Natural killer cell treated with Interleukin-12 subunit alpha and Interleukin-12 subunit beta and Interleukin-15 and Interleukin-18, amount 100 ng/mL, for 72 hours (primary cell): ENCODE measurements at regions not wholly inside any gene's neighbourhood (a gene's known extent, or its start where the extent isn't known, plus 50 kb on each side); places are given as distances from the start of the nearest gene placed in this dataset.

ENCODE experiments used
- ATAC-seq, 2 donors: fragments of 150-1000 bp; cut with Tn5 transposase in 1 of 2; sonication (Bioruptor Pico), chemical (Tn5 transposase) in 1 of 2; 2 replicates each; pipeline ENCODE4 v1.10.0; 2021
- DNase-seq: peaks from one replicate; pipeline ENCODE4 v3.0.0; 2022; ENCODE audit warnings: low spot score
- H3K27ac Mint-ChIP-seq, 2 donors: 1 replicate in 1 of 2; 2 replicates in 1 of 2; pipeline ENCODE4 v1.8.0; 2022; ENCODE audit warnings: mixed read lengths in 2 of 2, mild to moderate bottlenecking in 1 of 2, moderate library complexity in 1 of 2
- H3K27me3 Mint-ChIP-seq, 2 donors: 1 replicate in 1 of 2; 2 replicates in 1 of 2; pipeline ENCODE4 v1.8.0; 2022; ENCODE audit warnings: mixed read lengths in 2 of 2
- H3K36me3 Mint-ChIP-seq: one replicate; pipeline ENCODE4 v1.8.0; 2022; ENCODE audit warnings: mixed read lengths
- H3K4me1 Mint-ChIP-seq, 2 donors: 1 replicate in 1 of 2; 2 replicates in 1 of 2; pipeline ENCODE4 v1.8.0; 2022; ENCODE audit warnings: low read depth in 2 of 2, mixed read lengths in 2 of 2, mild to moderate bottlenecking in 1 of 2
- H3K4me3 Mint-ChIP-seq: one replicate; pipeline ENCODE4 v1.8.0; 2022; ENCODE audit warnings: mixed read lengths
- H3K9me3 Mint-ChIP-seq: 2 replicates; pipeline ENCODE4 v1.8.0; 2022; ENCODE audit warnings: mixed read lengths

GRCh38 chr1:106465666-106466065 is 590.8 kb upstream of the PRMT6 start:
- Mint-ChIP-seq H3K36me3 (peaks cover 21% of the 10 kb centered on the region), H3K9me3 (peaks cover 9% of the 10 kb centered on the region), H3K4me1 (no peaks in the 10 kb centered on the region), H3K27ac (no peak overlapping the region), H3K4me3 (no peak overlapping the region), H3K27me3 (no peaks in the 10 kb centered on the region)
- no peak for DNase-seq
- no peak for ATAC-seq

DNA sequence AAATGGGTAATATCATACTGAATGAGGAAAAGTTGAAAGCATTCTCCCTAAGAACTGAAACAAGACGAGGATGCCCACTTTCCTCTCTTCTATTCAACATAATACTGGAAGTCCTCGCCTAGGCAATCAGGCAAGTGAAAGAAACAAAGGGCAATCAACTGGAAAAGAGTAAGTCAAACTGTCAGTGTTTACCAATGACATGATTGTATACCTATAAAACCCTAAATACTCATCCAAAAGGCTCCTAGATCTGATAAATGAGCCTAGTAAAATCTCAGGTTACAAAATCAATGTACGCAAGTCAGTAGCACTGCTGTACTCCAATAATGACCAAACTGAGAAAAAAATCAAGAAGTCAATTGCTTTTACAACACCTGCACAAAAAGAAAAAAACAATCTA is 575.8 kb upstream of the PRMT6 start:
- H3K27me3 Mint-ChIP-seq = no peaks in the 10 kb centered on the region
- peaks cover 11% of the 10 kb centered on the region for H3K36me3 Mint-ChIP-seq
- peaks cover 36% of the 10 kb centered on the region for H3K9me3 Mint-ChIP-seq
- ATAC-seq = no peak
- no peak overlapping the region for H3K27ac Mint-ChIP-seq
- no peaks in the 10 kb centered on the region for H3K4me1 Mint-ChIP-seq
- no peak for DNase-seq
- H3K4me3 Mint-ChIP-seq = no peak overlapping the region

GRCh38 chr1:106492880-106493279 is 563.6 kb upstream of the PRMT6 start:
- ATAC-seq = no peak
- H3K9me3 Mint-ChIP-seq = peaks cover 22% of the 10 kb centered on the region
- no peak overlapping the region for H3K27ac Mint-ChIP-seq
- no peaks in the 10 kb centered on the region for H3K27me3 Mint-ChIP-seq
- H3K4me3 Mint-ChIP-seq = no peak overlapping the region
- no peak for DNase-seq
- H3K36me3 Mint-ChIP-seq = no peaks in the 10 kb centered on the region
- no peaks in the 10 kb centered on the region for H3K4me1 Mint-ChIP-seq

DNA sequence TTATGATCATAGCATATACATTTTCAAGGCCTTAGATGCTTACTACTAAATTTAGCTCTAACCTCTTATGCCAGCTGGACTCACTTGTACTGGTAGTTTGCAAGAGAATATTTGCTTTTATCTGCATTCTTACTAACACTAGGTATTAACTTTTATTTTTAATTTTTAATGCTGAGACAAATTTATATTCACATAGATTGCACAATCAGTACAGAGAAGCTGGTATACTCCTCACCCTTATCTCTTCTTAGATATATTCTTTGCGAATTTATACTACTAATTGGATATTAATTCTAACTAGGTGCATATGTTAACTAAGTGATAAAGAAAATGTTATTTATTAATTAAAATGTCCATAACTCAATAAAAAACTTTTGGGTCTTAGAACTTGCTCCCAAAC is 561.8 kb upstream of the PRMT6 start:
- Mint-ChIP-seq H3K9me3 (peaks cover 12% of the 10 kb centered on the region), H3K36me3 (no peaks in the 10 kb centered on the region), H3K4me1 (no peaks in the 10 kb centered on the region), H3K4me3 (no peak overlapping the region), H3K27ac (no peak overlapping the region), H3K27me3 (no peaks in the 10 kb centered on the region)
- ATAC-seq (no peak), DNase-seq (no peak)

GRCh38 chr1:106498238-106498637 is 558.2 kb upstream of the PRMT6 start:
- no peaks in the 10 kb centered on the region for H3K36me3 Mint-ChIP-seq
- no peak overlapping the region for H3K4me3 Mint-ChIP-seq
- DNase-seq (no peak), ATAC-seq (no peak)
- H3K27me3 Mint-ChIP-seq = no peaks in the 10 kb centered on the region
- no peaks in the 10 kb centered on the region for H3K4me1 Mint-ChIP-seq
- H3K27ac Mint-ChIP-seq = no peak overlapping the region
- H3K9me3 Mint-ChIP-seq = peaks cover 14% of the 10 kb centered on the region

- no peaks in the 10 kb centered on the region for H3K36me3 Mint-ChIP-seq
- DNase-seq (no peak), ATAC-seq (no peak)
- H3K4me1 Mint-ChIP-seq = no peaks in the 10 kb centered on the region
- no peak overlapping the region for H3K27ac Mint-ChIP-seq
- no peaks in the 10 kb centered on the region for H3K27me3 Mint-ChIP-seq
- peaks cover 11% of the 10 kb centered on the region for H3K9me3 Mint-ChIP-seq
- H3K4me3 Mint-ChIP-seq = no peak overlapping the region
These were observed 553.8 kb upstream of the PRMT6 start for GRCh38 chr1:106502659-106503058.

GRCh38 chr1:106515375-106515774 is 541.1 kb upstream of the PRMT6 start:
- Mint-ChIP-seq H3K9me3 (peaks cover 4% of the 10 kb centered on the region), H3K36me3 (no peaks in the 10 kb centered on the region), H3K27me3 (no peaks in the 10 kb centered on the region), H3K4me1 (no peaks in the 10 kb centered on the region), H3K27ac (no peak overlapping the region), H3K4me3 (no peak overlapping the region)
- DNase-seq = no peak
- no peak for ATAC-seq

DNA sequence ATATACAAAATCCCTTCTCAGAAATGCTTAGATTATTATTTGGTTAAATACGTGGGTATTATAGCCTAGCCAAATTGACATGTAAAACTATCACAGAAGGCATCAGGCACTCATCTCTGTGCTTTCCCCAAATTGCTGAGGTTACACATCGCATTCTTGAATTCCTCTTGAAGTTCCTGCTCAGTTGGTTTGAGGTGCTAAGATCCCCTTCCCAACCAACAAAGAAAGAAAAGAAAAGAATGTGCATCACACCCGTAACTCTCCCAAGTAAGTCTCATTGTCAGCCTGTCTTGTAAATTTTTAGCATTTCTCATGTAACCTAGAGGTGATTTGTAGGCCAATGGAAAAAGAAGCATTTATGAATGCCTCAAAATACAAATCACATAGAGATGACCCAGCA is 539.2 kb upstream of the PRMT6 start:
- DNase-seq (no peak), ATAC-seq (no peak)
- Mint-ChIP-seq H3K9me3 (no peaks in the 10 kb centered on the region), H3K4me3 (no peak overlapping the region), H3K4me1 (no peaks in the 10 kb centered on the region), H3K27me3 (no peaks in the 10 kb centered on the region), H3K36me3 (no peaks in the 10 kb centered on the region), H3K27ac (no peak overlapping the region)

DNA sequence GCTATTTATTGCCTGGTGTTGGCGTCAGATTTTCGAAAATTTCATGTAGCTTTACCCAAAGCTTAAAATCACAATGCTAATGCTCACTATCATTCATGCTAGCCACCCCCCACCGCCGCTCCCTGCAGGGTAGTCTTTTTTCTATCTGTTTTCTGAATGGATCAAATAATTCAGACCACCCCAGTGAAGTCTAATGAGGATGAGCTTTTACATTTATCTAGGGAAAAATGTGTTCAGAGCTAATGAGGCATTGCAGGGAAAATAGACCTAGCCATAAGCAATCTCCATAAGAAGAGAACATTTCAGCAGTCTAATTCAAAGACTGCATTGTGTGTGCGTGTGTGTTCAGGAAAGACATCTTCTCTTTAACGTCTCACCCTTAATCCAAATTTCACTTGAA is 533.0 kb upstream of the PRMT6 start:
- Mint-ChIP-seq H3K9me3 (peaks cover 9% of the 10 kb centered on the region), H3K27ac (no peak overlapping the region), H3K27me3 (no peaks in the 10 kb centered on the region), H3K36me3 (no peaks in the 10 kb centered on the region), H3K4me1 (no peaks in the 10 kb centered on the region), H3K4me3 (no peak overlapping the region)
- DNase-seq (no peak), ATAC-seq (no peak)

DNA sequence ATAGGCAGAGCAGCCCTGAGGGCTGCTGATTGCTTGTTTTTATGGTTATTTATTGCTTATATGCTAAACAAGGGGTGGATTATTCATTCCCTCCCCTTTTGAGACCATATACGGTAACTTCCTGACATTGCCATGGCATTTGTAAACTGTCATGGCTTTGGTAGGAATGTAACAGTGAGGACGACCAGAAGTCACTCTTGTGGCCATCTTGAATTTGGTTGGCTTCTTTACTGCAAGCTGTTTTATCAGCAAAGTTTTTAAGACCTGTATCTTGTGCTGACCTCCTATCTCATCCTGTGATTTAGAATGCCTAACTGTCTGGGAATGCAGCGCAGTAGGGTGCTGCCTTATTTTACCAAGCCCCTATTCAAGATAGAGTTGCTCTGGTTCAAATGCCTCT is 531.8 kb upstream of the PRMT6 start:
- Mint-ChIP-seq H3K4me1 (no peaks in the 10 kb centered on the region), H3K9me3 (peaks cover 15% of the 10 kb centered on the region), H3K4me3 (no peak overlapping the region), H3K27me3 (no peaks in the 10 kb centered on the region), H3K27ac (no peak overlapping the region), H3K36me3 (peaks cover 2% of the 10 kb centered on the region)
- ATAC-seq = no peak
- no peak for DNase-seq

GRCh38 chr1:106526650-106527049 is 529.8 kb upstream of the PRMT6 start:
- DNase-seq (no peak), ATAC-seq (no peak)
- Mint-ChIP-seq H3K27me3 (no peaks in the 10 kb centered on the region), H3K27ac (no peak overlapping the region), H3K4me1 (no peaks in the 10 kb centered on the region), H3K9me3 (peaks cover 16% of the 10 kb centered on the region), H3K4me3 (no peak overlapping the region), H3K36me3 (peaks cover 4% of the 10 kb centered on the region)

DNA sequence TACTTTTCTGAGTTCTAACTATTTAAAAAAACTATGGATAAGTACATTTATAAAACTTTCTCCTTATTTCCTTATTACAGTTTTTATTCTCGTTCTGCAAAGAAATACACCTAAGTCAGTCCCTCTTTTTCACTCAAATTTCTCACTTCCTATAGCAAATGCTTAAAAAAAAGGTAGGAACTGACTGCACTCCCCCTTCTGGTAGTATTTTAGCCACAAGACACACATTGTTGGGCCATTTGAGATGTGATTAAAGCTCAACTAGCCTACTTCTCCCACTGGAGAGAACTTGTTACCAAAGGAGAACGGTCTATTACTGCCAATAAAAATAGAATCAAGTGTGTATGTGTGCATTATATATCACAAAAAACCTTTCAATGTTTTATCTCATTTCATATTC is 521.9 kb upstream of the PRMT6 start:
- no peak for DNase-seq
- no peak overlapping the region for H3K4me3 Mint-ChIP-seq
- peaks cover 17% of the 10 kb centered on the region for H3K9me3 Mint-ChIP-seq
- no peak for ATAC-seq
- H3K27ac Mint-ChIP-seq = no peak overlapping the region
- peaks cover 2% of the 10 kb centered on the region for H3K36me3 Mint-ChIP-seq
- no peaks in the 10 kb centered on the region for H3K4me1 Mint-ChIP-seq
- H3K27me3 Mint-ChIP-seq = no peaks in the 10 kb centered on the region

- no peaks in the 10 kb centered on the region for H3K4me1 Mint-ChIP-seq
- no peaks in the 10 kb centered on the region for H3K27me3 Mint-ChIP-seq
- no peak overlapping the region for H3K27ac Mint-ChIP-seq
- ATAC-seq (no peak), DNase-seq (no peak)
- H3K9me3 Mint-ChIP-seq = peaks cover 19% of the 10 kb centered on the region
- no peak overlapping the region for H3K4me3 Mint-ChIP-seq
- H3K36me3 Mint-ChIP-seq = no peaks in the 10 kb centered on the region
These were observed 519.7 kb upstream of the PRMT6 start for GRCh38 chr1:106536741-106537140.

DNA sequence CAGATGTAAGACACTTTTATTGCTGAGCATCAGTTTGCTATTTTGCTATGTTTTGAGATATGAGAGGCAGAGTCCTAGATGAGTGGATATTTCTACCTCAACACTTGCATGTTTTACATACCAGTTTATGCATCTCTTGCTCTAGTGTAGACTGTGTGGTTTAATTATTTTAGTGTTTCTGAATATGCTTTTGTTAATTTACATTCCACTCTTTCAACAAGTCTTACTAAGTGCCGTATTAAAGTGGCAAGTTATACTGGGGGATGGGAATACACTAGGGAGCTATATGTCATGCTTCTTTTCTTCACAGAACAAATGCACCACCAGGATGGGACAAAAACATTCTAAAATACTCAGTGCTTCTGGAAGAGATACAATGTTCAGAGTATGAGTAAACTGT is 507.7 kb upstream of the PRMT6 start:
- H3K27me3 Mint-ChIP-seq = no peaks in the 10 kb centered on the region
- no peaks in the 10 kb centered on the region for H3K4me1 Mint-ChIP-seq
- no peak for ATAC-seq
- no peak for DNase-seq
- H3K27ac Mint-ChIP-seq = no peak overlapping the region
- H3K4me3 Mint-ChIP-seq = no peak overlapping the region
- peaks cover 20% of the 10 kb centered on the region for H3K9me3 Mint-ChIP-seq
- no peaks in the 10 kb centered on the region for H3K36me3 Mint-ChIP-seq

GRCh38 chr1:106554294-106554693 is 502.2 kb upstream of the PRMT6 start:
- Mint-ChIP-seq H3K36me3 (no peaks in the 10 kb centered on the region), H3K4me3 (no peak overlapping the region), H3K4me1 (no peaks in the 10 kb centered on the region), H3K27me3 (no peaks in the 10 kb centered on the region), H3K27ac (no peak overlapping the region), H3K9me3 (peaks cover 26% of the 10 kb centered on the region)
- no peak for ATAC-seq
- no peak for DNase-seq
